ENCODE measurements at regions not wholly inside any gene's neighbourhood (a gene's known extent, or its start where the extent isn't known, plus 50 kb on each side); places are given as distances from the start of the nearest gene placed in this dataset.

DNA sequence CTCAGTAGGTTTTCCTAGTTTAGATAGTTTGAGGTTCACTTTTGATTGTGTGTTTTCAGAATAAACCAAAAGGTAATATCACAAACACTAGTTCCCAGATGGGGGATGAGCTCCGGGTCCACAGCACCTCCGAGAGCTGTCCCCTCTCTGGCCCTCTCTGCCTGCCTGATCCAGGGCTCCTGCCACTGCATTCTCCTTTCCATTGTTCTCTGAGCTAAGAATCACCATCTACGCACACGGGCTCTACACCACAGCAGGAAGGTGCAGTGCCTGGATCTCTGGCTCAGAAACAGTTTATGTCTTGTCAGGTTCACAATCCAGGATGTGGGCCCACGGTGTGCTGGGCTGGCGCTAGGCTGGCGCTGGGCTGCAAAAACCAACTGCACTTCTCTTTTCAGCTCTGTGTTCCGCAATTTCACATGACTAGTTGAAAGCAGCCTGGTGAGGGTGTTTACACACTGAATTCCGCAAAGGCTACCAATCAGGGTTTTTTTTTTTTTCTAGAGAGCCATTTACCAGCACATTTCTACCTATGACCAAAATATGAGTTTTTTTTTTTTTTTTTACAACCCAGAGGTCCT is 167.5 kb downstream of the SOD2 start:
- H2AFZ ChIP-seq (ENCODE audit: insufficient read depth, low read depth, low read length, poor library complexity, severe bottlenecking): no peak overlapping the region
- H3K4me1 ChIP-seq (ENCODE audit: control insufficient read depth in 1 of 2, insufficient read depth in 2 of 2, low read length in 2 of 2): no peaks in the 10 kb centered on the region
- intact Hi-C loops (cut with micrococcal nuclease): no loop called here
- H3K27me3 ChIP-seq (ENCODE audit: control insufficient read depth in 2 of 2, insufficient read depth in 2 of 2, low read length in 2 of 2): no peaks in the 10 kb centered on the region
- peak in 1 of 3 donors; percentile 20 for DNase-seq
- peak overlapping the region in 2 of 7 donors; percentile 35 to 61 for H3K27ac Mint-ChIP-seq
- 90% methylated on average over 2 of the region's 9 CpGs for WGBS (ENCODE audit: insufficient coverage)
- no peaks in the 10 kb centered on the region for H3K36me3 Mint-ChIP-seq
- peaks cover 5 to 7% (median 5%) of the 10 kb centered on the region in 3 donors for H3K27me3 Mint-ChIP-seq (ENCODE audit: low read depth in 3 of 3)
- H3K4me3 Mint-ChIP-seq: peak overlapping the region in 1 of 2 donors; percentile 52
- no peak overlapping the region for H3K4me3 ChIP-seq (replicated peaks in 1 of 3; ENCODE audit: low read depth in 2 of 3, low read length in 3 of 3)
- H3K4me1 Mint-ChIP-seq: peaks cover 11% of the 10 kb centered on the region
- no peak overlapping the region for H3K9ac ChIP-seq (ENCODE audit: insufficient read depth, low read length, poor library complexity, severe bottlenecking)
- H3K36me3 ChIP-seq (replicated peaks in 1 of 2; ENCODE audit: control insufficient read depth in 1 of 2, insufficient read depth in 2 of 2, low read length in 2 of 2): no peaks in the 10 kb centered on the region
- peaks cover under 1 to 3% of the 10 kb centered on the region in 2 donors for H3K9me3 ChIP-seq (replicated peaks in 1 of 2; ENCODE audit: control insufficient read depth in 1 of 2, insufficient read depth in 1 of 2, low read length in 2 of 2)
- H3K4me2 ChIP-seq (replicated peaks; ENCODE audit: extremely low read depth, low read length, poor library complexity, severe bottlenecking): no peak overlapping the region
- peaks cover 0 to 3% (median 0%) of the 10 kb centered on the region in 7 donors for H3K9me3 Mint-ChIP-seq
- H3K27ac ChIP-seq (ENCODE audit: low read depth in 1 of 2, low read length in 2 of 2): no peak overlapping the region
- no peak for TF ChIP-seq CTCF (IDR thresholded peaks at IDR 0.05)
- no peaks in the 10 kb centered on the region for H4K20me1 ChIP-seq (ENCODE audit: insufficient read depth, low read length)
- H3K79me2 ChIP-seq (ENCODE audit: insufficient read depth, low read length): no peaks in the 10 kb centered on the region

- Histone ChIP-seq H3K4me1 (ENCODE audit: control insufficient read depth in 1 of 2, insufficient read depth in 2 of 2, low read length in 2 of 2) (no peaks in the 10 kb centered on the region), H3K9me3 (replicated peaks in 1 of 2; ENCODE audit: control insufficient read depth in 1 of 2, insufficient read depth in 1 of 2, low read length in 2 of 2) (peaks cover 3 to 7% of the 10 kb centered on the region in 2 donors), H3K9ac (ENCODE audit: insufficient read depth, low read length, poor library complexity, severe bottlenecking) (no peak overlapping the region), H3K79me2 (ENCODE audit: insufficient read depth, low read length) (no peaks in the 10 kb centered on the region), H3K36me3 (replicated peaks in 1 of 2; ENCODE audit: control insufficient read depth in 1 of 2, insufficient read depth in 2 of 2, low read length in 2 of 2) (no peaks in the 10 kb centered on the region), H3K27me3 (ENCODE audit: control insufficient read depth in 2 of 2, insufficient read depth in 2 of 2, low read length in 2 of 2) (no peaks in the 10 kb centered on the region), H3K27ac (ENCODE audit: low read depth in 1 of 2, low read length in 2 of 2) (no peak overlapping the region), H2AFZ (ENCODE audit: insufficient read depth, low read depth, low read length, poor library complexity, severe bottlenecking) (no peak overlapping the region), H4K20me1 (ENCODE audit: insufficient read depth, low read length) (no peaks in the 10 kb centered on the region), H3K4me2 (replicated peaks; ENCODE audit: extremely low read depth, low read length, poor library complexity, severe bottlenecking) (no peak overlapping the region), H3K4me3 (replicated peaks in 1 of 3; ENCODE audit: low read depth in 2 of 3, low read length in 3 of 3) (no peak overlapping the region)
- no peak for DNase-seq
- intact Hi-C loops (cut with micrococcal nuclease): no loop called here
- Mint-ChIP-seq H3K9me3 (peaks cover 0 to 5% (median 2%) of the 10 kb centered on the region in 7 donors), H3K4me1 (peaks cover 8% of the 10 kb centered on the region), H3K27me3 (ENCODE audit: low read depth in 3 of 3) (peaks cover 4 to 7% (median 5%) of the 10 kb centered on the region in 3 donors), H3K27ac (no peak overlapping the region), H3K4me3 (no peak overlapping the region), H3K36me3 (no peaks in the 10 kb centered on the region)
- no CpG with 5 or more reads among the region's 4 CpGs for WGBS (ENCODE audit: insufficient coverage)
- TF ChIP-seq CTCF (IDR thresholded peaks at IDR 0.05): no peak
These were observed 170.0 kb downstream of the SOD2 start for GRCh38 chr6:159522877-159523547.

Data from CD14-positive monocyte (primary cell).